Activated naive CD4-positive, alpha-beta T cell treated with anti-CD3 and anti-CD28 coated beads for 36 hours (primary cell): ENCODE measurements at regions not wholly inside any gene's neighbourhood (a gene's known extent, or its start where the extent isn't known, plus 50 kb on each side); places are given as distances from the start of the nearest gene placed in this dataset.

Experiments used
- CTCF ChIA-PET: fragments of 350-600 bp; sonication (Branson Sonifier 250); formaldehyde crosslinking; loops from one replicate; lab custom pipeline; 2021; ENCODE audit warnings: antibody characterized with exemption; lab: Charles Lee
- DNase-seq: peaks from one replicate; pipeline ENCODE4 v3.0.0-alpha.2; 2020
- H3K27ac Mint-ChIP-seq: one replicate; pipeline ENCODE4 v1.8.0; 2021; ENCODE audit warnings: mild to moderate bottlenecking, mixed read lengths
- H3K27me3 Mint-ChIP-seq: one replicate; pipeline ENCODE4 v1.8.0; 2021; ENCODE audit warnings: low read depth, mixed read lengths
- H3K36me3 Mint-ChIP-seq: one replicate; pipeline ENCODE4 v1.8.0; 2021; ENCODE audit warnings: low read depth, mixed read lengths
- H3K4me1 Mint-ChIP-seq: one replicate; pipeline ENCODE4 v1.8.0; 2021; ENCODE audit warnings: low read depth, mixed read lengths
- H3K4me3 Mint-ChIP-seq: one replicate; pipeline ENCODE4 v1.8.0; 2021; ENCODE audit warnings: mild to moderate bottlenecking, moderate library complexity, mixed read lengths
- H3K9me3 Mint-ChIP-seq: one replicate; pipeline ENCODE4 v1.8.0; 2021; ENCODE audit warnings: mixed read lengths
- intact Hi-C: fragments of 100-400 bp; cut with micrococcal nuclease; formaldehyde crosslinking; loops from one replicate; pipeline ENCODE4 v1.15.1; 2023

- Mint-ChIP-seq H3K4me1 (no peaks in the 10 kb centered on the region), H3K9me3 (peaks cover 4% of the 10 kb centered on the region), H3K36me3 (peaks cover 2% of the 10 kb centered on the region), H3K27ac (no peak overlapping the region), H3K27me3 (peaks cover 2% of the 10 kb centered on the region), H3K4me3 (no peak overlapping the region)
- CTCF ChIA-PET: interaction anchor here (1.2 kb wide), 1 partner anchor 17 kb away, joined by 5 read pairs; no protein-coding TSS in a partner anchor
- intact Hi-C loops: no loop called here
- DNase-seq: no peak
These were observed 118.3 kb upstream of the SCAF11 start for GRCh38 chr12:46108721-46109120.

GRCh38 chr12:46107591-46107990 lies 117.2 kb upstream of the SCAF11 start:
- peaks cover 2% of the 10 kb centered on the region for H3K36me3 Mint-ChIP-seq
- peaks cover 4% of the 10 kb centered on the region for H3K9me3 Mint-ChIP-seq
- CTCF ChIA-PET: no interaction called here
- intact Hi-C loops: no loop called here
- no peak overlapping the region for H3K4me3 Mint-ChIP-seq
- no peaks in the 10 kb centered on the region for H3K4me1 Mint-ChIP-seq
- H3K27ac Mint-ChIP-seq: no peak overlapping the region
- no peak for DNase-seq
- H3K27me3 Mint-ChIP-seq: no peaks in the 10 kb centered on the region

- no peak for DNase-seq
- Mint-ChIP-seq H3K4me3 (no peak overlapping the region), H3K27ac (no peak overlapping the region), H3K9me3 (no peaks in the 10 kb centered on the region), H3K36me3 (no peaks in the 10 kb centered on the region), H3K27me3 (no peaks in the 10 kb centered on the region), H3K4me1 (no peaks in the 10 kb centered on the region)
- intact Hi-C loops: no loop called here
- CTCF ChIA-PET: interaction anchor here (1.1 kb wide), 1 partner anchor 12 kb away, joined by 3 read pairs; no protein-coding TSS in a partner anchor
These were observed 115.4 kb upstream of the SCAF11 start for GRCh38 chr12:46105735-46106134.

- H3K4me1 Mint-ChIP-seq: no peaks in the 10 kb centered on the region
- intact Hi-C loops: no loop called here
- CTCF ChIA-PET: interaction anchor here (1.2 kb wide), 1 partner anchor 21 kb away, joined by 3 read pairs; no protein-coding TSS in a partner anchor
These were observed 113.4 kb upstream of the SCAF11 start for GRCh38 chr12:46103559-46104383.

DNA sequence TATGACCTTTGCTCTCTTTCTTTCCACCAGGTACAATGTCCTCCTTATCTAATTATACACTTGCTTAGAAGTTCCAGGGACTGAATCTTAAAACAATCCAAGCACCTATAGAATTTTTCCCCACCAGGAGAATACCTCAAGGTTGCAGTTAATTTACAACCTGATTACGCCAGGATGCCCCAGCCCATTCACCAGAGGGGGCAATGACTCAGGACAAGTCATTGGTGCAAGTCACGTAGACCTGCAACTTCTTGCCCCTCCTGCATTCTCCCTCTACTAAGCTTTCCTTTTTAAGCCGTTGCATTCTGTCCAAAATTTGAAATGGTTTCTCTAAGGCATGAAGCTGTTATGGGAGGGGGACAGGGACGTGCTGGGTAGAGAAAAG lies 111.1 kb upstream of the SCAF11 start:
- Mint-ChIP-seq H3K4me1 (no peaks in the 10 kb centered on the region), H3K9me3 (no peaks in the 10 kb centered on the region)
- CTCF ChIA-PET: no interaction called here

More at GRCh38 chr12:46103559-46104383, 113.4 kb upstream of the SCAF11 start:
- no peaks in the 10 kb centered on the region for H3K27me3 Mint-ChIP-seq
- no peak for DNase-seq
- H3K27ac Mint-ChIP-seq: no peak overlapping the region
- H3K9me3 Mint-ChIP-seq: no peaks in the 10 kb centered on the region
- no peak overlapping the region for H3K4me3 Mint-ChIP-seq
- H3K36me3 Mint-ChIP-seq: no peaks in the 10 kb centered on the region

GRCh38 chr12:46100551-46101484 lies 110.4 kb upstream of the SCAF11 start:
- no peak overlapping the region for H3K27ac Mint-ChIP-seq
- CTCF ChIA-PET: no interaction called here
- peaks cover 3% of the 10 kb centered on the region for H3K27me3 Mint-ChIP-seq
- no peaks in the 10 kb centered on the region for H3K9me3 Mint-ChIP-seq
- H3K36me3 Mint-ChIP-seq: no peaks in the 10 kb centered on the region
- intact Hi-C loops: no loop called here
- DNase-seq: no peak
- no peak overlapping the region for H3K4me3 Mint-ChIP-seq
- H3K4me1 Mint-ChIP-seq: no peaks in the 10 kb centered on the region

More for the DNA sequence above, 111.1 kb upstream of the SCAF11 start:
- intact Hi-C loops: no loop called here
- Mint-ChIP-seq H3K27me3 (no peaks in the 10 kb centered on the region), H3K36me3 (no peaks in the 10 kb centered on the region), H3K4me3 (no peak overlapping the region), H3K27ac (no peak overlapping the region)
- no peak for DNase-seq

- DNase-seq: no peak
- intact Hi-C loops: no loop called here
- peaks cover 3% of the 10 kb centered on the region for H3K36me3 Mint-ChIP-seq
- CTCF ChIA-PET: interaction anchor here (0.8 kb wide), 1 partner anchor 83 kb away, joined by 3 read pairs; no protein-coding TSS in a partner anchor
- H3K27me3 Mint-ChIP-seq: peaks cover 12% of the 10 kb centered on the region
- peaks cover 8% of the 10 kb centered on the region for H3K9me3 Mint-ChIP-seq
- H3K27ac Mint-ChIP-seq: no peak overlapping the region
- no peaks in the 10 kb centered on the region for H3K4me1 Mint-ChIP-seq
- no peak overlapping the region for H3K4me3 Mint-ChIP-seq
These were observed 99.2 kb upstream of the SCAF11 start for GRCh38 chr12:46089414-46090162.

DNA sequence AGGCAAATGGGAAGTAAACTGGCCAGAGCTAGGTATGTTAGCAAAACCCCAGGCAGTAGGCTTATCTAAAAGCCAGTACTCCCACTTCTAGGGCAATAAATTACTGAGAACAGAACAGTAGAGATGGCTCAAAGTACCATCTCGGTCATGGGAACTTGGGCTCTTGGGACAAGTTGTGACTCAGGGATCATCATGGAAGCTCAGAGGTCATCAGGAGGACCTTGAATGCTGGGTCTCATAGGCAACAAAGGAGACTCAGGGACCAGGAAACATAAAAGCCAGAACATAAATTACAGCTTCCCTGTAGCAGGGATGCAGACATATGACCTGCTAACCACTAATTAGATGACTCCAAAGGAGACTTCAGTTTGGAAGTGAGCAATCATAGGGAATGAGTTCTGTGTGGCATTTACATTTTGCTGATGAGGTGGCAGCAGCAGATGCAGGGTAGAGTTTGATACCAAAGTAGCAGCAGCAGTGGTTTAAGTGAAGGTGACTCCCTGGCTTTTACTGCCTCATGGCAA lies 97.6 kb upstream of the SCAF11 start:
- no peak overlapping the region for H3K4me3 Mint-ChIP-seq
- H3K9me3 Mint-ChIP-seq: peaks cover 8% of the 10 kb centered on the region
- intact Hi-C loops: no loop called here
- CTCF ChIA-PET: no interaction called here
- no peak for DNase-seq
- H3K27me3 Mint-ChIP-seq: peaks cover 6% of the 10 kb centered on the region
- no peaks in the 10 kb centered on the region for H3K4me1 Mint-ChIP-seq
- peaks cover 3% of the 10 kb centered on the region for H3K36me3 Mint-ChIP-seq
- no peak overlapping the region for H3K27ac Mint-ChIP-seq

DNA sequence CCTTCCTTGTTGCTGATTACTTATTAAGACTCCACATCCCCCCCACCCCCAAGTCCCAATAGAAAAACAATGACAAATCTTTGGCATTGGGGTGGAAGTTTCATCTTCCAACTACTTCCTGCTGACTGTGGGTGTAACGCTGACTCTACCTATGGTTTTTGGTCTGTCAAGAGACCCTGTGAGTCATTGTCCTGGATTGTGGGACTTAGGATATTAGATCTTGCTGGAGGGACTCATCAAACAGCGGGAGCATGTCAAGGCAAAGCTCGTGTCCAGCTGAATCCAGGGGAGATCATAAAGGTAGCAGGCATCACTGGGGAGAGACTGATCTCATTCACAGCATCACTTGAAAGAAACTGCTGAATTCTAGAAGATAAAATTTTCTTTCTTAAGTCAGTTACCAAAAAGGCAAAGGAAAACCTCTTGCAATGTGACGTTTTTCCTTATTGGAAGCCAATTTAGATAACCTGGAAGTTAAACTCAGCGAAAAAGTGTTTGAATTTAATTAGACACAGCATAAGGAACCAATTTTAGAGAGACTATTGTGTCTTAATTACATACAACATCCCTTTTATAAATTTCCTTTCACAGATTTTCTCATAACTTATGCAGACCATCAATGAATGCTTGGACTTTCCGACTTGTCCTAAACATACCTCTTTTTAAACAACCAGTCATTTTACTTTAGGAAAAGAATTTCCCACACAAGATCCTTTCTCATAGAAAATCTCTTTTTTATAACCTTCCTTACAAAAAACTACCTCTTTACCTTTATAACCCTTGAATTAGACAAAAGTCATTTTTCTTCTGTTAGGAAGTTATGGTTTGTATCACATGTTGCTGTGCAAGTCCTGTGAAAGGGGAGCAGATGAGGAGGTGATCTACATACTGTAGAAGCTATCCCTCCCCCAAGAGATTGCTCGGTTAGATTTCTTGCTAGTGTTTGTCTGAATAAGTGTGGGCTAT lies 94.6 kb upstream of the SCAF11 start:
- Mint-ChIP-seq H3K9me3 (peaks cover 7% of the 10 kb centered on the region), H3K36me3 (peaks cover 3% of the 10 kb centered on the region), H3K4me3 (no peak overlapping the region), H3K27me3 (peaks cover 3% of the 10 kb centered on the region), H3K27ac (no peak overlapping the region), H3K4me1 (no peaks in the 10 kb centered on the region)
- DNase-seq: no peak
- intact Hi-C loops: no loop called here
- CTCF ChIA-PET: no interaction called here

DNA sequence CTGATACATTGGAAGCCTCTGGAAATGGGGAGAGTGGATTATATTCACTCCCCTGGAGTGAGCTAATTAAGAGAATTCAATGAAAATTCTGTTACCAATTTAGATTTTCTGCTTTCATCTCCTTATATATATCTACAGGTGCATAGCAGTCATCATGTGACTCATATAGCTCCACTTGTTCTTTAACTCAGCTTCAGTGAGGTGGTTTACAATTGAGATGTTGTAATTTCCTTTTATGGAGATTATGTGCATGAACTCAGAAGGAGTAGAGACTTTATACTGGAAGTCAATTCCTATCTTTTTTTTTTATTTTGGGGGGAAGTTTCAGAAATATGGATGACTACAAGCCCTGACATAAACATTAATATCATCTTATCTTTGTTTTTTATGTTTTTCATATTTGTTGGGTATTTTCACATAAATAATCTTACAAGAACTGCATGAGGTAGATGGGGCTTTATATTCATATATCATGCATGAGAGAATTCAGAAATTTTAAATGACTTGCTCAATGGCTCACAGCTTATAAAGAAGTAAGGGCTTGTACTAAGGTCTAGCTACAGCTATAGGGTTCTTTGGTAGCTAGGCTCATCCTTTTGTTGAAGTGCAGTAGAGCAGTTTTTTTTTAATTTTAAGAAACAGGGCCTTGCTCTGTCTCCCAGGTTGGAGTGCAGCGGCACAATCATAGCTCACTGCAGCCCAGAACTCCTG lies 92.3 kb upstream of the SCAF11 start:
- Mint-ChIP-seq H3K36me3 (peaks cover 7% of the 10 kb centered on the region), H3K27me3 (peaks cover 3% of the 10 kb centered on the region), H3K27ac (no peak overlapping the region), H3K4me1 (no peaks in the 10 kb centered on the region), H3K4me3 (no peak overlapping the region), H3K9me3 (peaks cover 19% of the 10 kb centered on the region)
- intact Hi-C loops: no loop called here
- CTCF ChIA-PET: interaction anchor here (0.6 to 1.6 kb wide), 5 partner anchors 10 to 603 kb away, joined by 3 to 8 read pairs (median 5); no protein-coding TSS in a partner anchor
- no peak for DNase-seq
